ENCODE measurements at regions not wholly inside any gene's neighbourhood (a gene's known extent, or its start where the extent isn't known, plus 50 kb on each side); places are given as distances from the start of the nearest gene placed in this dataset. TPM values are rescaled to one million over a fixed set of nuclear protein-coding genes. Genes with fewer than 3 reads are reported as not detected.

DNA sequence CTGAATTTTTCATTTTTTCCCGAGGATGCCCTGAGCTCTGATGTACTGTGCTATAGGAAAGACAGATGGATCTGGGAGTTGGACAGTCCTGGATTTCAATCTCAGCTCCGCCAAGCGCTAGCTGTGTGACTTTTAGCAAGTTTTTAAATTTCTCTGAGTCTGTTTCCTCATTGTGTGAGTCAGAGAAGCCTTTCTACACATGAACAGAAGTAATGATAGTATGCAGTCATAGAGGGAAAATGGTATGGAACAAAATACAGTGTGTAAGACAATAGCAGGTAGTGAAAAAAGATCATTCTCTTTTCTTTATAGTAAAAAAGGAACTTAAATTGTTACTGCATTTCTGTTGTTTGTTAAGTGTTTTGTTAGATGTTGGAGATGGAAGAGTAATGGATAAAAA lies 52.4 kb upstream of the PPM1B start:
- Histone ChIP-seq H3K9me3 (ENCODE audit: control insufficient read depth in 4 of 4, insufficient read depth in 3 of 4, low read length in 3 of 4) (no peaks in the 10 kb centered on the region), H3K36me3 (ENCODE audit: control insufficient read depth in 4 of 4, insufficient read depth in 4 of 4, low read length in 4 of 4) (no peaks in the 10 kb centered on the region), H3K27me3 (ENCODE audit: control insufficient read depth in 3 of 3, insufficient read depth in 3 of 3, low read length in 2 of 3) (no peaks in the 10 kb centered on the region), H3K27ac (ENCODE audit: low read depth in 1 of 2, low read length in 1 of 2) (no peak overlapping the region), H3K4me3 (no peak overlapping the region), H3K9ac (ENCODE audit: insufficient read depth in 1 of 2, low read length in 2 of 2) (no peak overlapping the region), H3K4me1 (ENCODE audit: control insufficient read depth in 5 of 5, insufficient read depth in 5 of 5, low read length in 5 of 5) (no peaks in the 10 kb centered on the region)
- TF ChIP-seq, protein P1, sequence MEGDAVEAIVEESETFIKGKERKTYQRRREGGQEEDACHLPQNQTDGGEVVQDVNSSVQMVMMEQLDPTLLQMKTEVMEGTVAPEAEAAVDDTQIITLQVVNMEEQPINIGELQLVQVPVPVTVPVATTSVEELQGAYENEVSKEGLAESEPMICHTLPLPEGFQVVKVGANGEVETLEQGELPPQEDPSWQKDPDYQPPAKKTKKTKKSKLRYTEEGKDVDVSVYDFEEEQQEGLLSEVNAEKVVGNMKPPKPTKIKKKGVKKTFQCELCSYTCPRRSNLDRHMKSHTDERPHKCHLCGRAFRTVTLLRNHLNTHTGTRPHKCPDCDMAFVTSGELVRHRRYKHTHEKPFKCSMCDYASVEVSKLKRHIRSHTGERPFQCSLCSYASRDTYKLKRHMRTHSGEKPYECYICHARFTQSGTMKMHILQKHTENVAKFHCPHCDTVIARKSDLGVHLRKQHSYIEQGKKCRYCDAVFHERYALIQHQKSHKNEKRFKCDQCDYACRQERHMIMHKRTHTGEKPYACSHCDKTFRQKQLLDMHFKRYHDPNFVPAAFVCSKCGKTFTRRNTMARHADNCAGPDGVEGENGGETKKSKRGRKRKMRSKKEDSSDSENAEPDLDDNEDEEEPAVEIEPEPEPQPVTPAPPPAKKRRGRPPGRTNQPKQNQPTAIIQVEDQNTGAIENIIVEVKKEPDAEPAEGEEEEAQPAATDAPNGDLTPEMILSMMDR (IDR thresholded peaks at IDR 0.05; ENCODE audit: control extremely low read depth, extremely low read depth): no peak
- ATAC-seq (ENCODE audit: insufficient read depth, low FRiP score) (no peak), DNase-seq (no peak)
- 92 to 93% methylated on average over 3 of the region's 3 CpGs for WGBS, 2 donors

DNA sequence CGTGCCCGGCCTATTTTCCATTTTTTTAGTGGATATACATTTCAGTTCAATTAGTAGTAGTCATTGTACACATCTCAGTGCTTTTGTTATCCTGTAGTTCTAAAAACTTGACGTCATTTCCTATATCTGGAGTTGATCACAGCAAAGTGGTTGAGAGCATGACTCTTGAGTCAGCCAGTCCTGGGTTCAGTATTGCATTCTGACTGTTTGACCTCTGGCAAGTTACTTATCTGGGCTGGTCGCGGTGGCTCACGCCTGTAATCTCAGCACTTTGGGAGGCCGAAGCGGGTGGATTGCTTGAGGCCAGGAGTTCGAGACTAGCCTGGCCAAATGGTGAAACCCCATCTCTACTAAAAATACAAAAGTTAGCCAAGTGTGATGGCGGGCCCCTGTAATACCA lies 50.4 kb upstream of the PPM1B start:
- Histone ChIP-seq H3K36me3 (ENCODE audit: control insufficient read depth in 4 of 4, insufficient read depth in 4 of 4, low read length in 4 of 4) (no peaks in the 10 kb centered on the region), H3K27me3 (ENCODE audit: control insufficient read depth in 3 of 3, insufficient read depth in 3 of 3, low read length in 2 of 3) (no peaks in the 10 kb centered on the region), H3K9me3 (ENCODE audit: control insufficient read depth in 4 of 4, insufficient read depth in 3 of 4, low read length in 3 of 4) (no peaks in the 10 kb centered on the region), H3K9ac (ENCODE audit: insufficient read depth in 1 of 2, low read length in 2 of 2) (no peak overlapping the region), H3K4me3 (no peak overlapping the region), H3K27ac (ENCODE audit: low read depth in 1 of 2, low read length in 1 of 2) (no peak overlapping the region), H3K4me1 (ENCODE audit: control insufficient read depth in 5 of 5, insufficient read depth in 5 of 5, low read length in 5 of 5) (no peaks in the 10 kb centered on the region)
- WGBS, 2 donors: 91 to 98% methylated on average over 10 of the region's 10 CpGs
- TF ChIP-seq, protein P1 (IDR thresholded peaks at IDR 0.05; ENCODE audit: control extremely low read depth, extremely low read depth): no peak
- ATAC-seq (ENCODE audit: insufficient read depth, low FRiP score): no peak
- DNase-seq: no peak

Small RNA genes lying in the stretch of these regions (small RNA-seq; reads per million reads assigned to genes)
- gene AC019129.1 (ENCODE audit: low replicate concordance): not detected

All from lung (tissue), 12 donors.